Calu3 (cell line): ENCODE measurements at regions not wholly inside any gene's neighbourhood (a gene's known extent, or its start where the extent isn't known, plus 50 kb on each side); places are given as distances from the start of the nearest gene placed in this dataset.

Experiments
- BruUV-seq: library from RNA; stranded (reverse); fragments of 400-500 nt; replicated peaks from 2 replicates; lab custom pipeline; 2021; lab: Mats Ljungman, UMichigan
- CTCF ChIA-PET: fragments of 300-600 bp; sonication (Branson Sonifier 250); formaldehyde crosslinking; loops from one replicate; lab custom pipeline; 2022; ENCODE audit warnings: antibody characterized with exemption; lab: Charles Lee
- DNase-seq: peaks from one replicate; pipeline ENCODE4 v3.0.0; 2022
- H3K27ac Mint-ChIP-seq: one replicate; pipeline ENCODE4 v1.8.0; 2022; ENCODE audit warnings: mixed read lengths; ENCODE audit not compliant: unreplicated experiment
- H3K27me3 Mint-ChIP-seq: one replicate; pipeline ENCODE4 v1.8.0; 2022; ENCODE audit warnings: mixed read lengths; ENCODE audit not compliant: unreplicated experiment
- H3K36me3 Mint-ChIP-seq: one replicate; pipeline ENCODE4 v1.8.0; 2022; ENCODE audit warnings: mild to moderate bottlenecking, moderate library complexity, mixed read lengths; ENCODE audit not compliant: insufficient read depth, unreplicated experiment
- H3K4me1 Mint-ChIP-seq: one replicate; pipeline ENCODE4 v1.8.0; 2022; ENCODE audit warnings: mild to moderate bottlenecking, low read depth, mixed read lengths; ENCODE audit not compliant: unreplicated experiment
- H3K4me3 Mint-ChIP-seq: one replicate; pipeline ENCODE4 v1.8.0; 2022; ENCODE audit warnings: mild to moderate bottlenecking, low read depth, moderate library complexity, mixed read lengths; ENCODE audit not compliant: unreplicated experiment
- H3K9me3 Mint-ChIP-seq: one replicate; pipeline ENCODE4 v1.8.0; 2022; ENCODE audit warnings: low read depth, mixed read lengths; ENCODE audit not compliant: unreplicated experiment
- CTCF ChIP-seq: fragments of 200-600 bp; IDR thresholded peaks from one replicate; pipeline ENCODE4 v1.8.0; 2022; ENCODE audit warnings: antibody characterized with exemption; ENCODE audit not compliant: unreplicated experiment
- intact Hi-C: fragments of 100-400 bp; cut with micrococcal nuclease; formaldehyde crosslinking; loops from one replicate; pipeline ENCODE4 v1.10.0; 2022; ENCODE audit not compliant: unreplicated experiment

GRCh38 chr1:173333581-173333980 is 126.5 kb upstream of the TNFSF4 start:
- TF ChIP-seq CTCF = no peak
- CTCF ChIA-PET = no interaction called here
- Mint-ChIP-seq H3K9me3 (no peaks in the 10 kb centered on the region), H3K36me3 (no peaks in the 10 kb centered on the region), H3K27me3 (no peaks in the 10 kb centered on the region), H3K27ac (no peak overlapping the region), H3K4me1 (no peaks in the 10 kb centered on the region), H3K4me3 (no peak overlapping the region)
- no peak for DNase-seq
- no TSS peak for BruUV-seq
- intact Hi-C loops = no loop called here

- H3K9me3 Mint-ChIP-seq = no peaks in the 10 kb centered on the region
- no TSS peak for BruUV-seq
- intact Hi-C loops = no loop called here
- TF ChIP-seq CTCF = no peak
- no peak overlapping the region for H3K4me3 Mint-ChIP-seq
- no peaks in the 10 kb centered on the region for H3K36me3 Mint-ChIP-seq
- CTCF ChIA-PET = no interaction called here
- H3K4me1 Mint-ChIP-seq = no peaks in the 10 kb centered on the region
- DNase-seq = no peak
- H3K27ac Mint-ChIP-seq = no peak overlapping the region
- no peaks in the 10 kb centered on the region for H3K27me3 Mint-ChIP-seq
Measured at GRCh38 chr1:173337126-173337525, 130.0 kb upstream of the TNFSF4 start.

- CTCF ChIA-PET = no interaction called here
- H3K9me3 Mint-ChIP-seq = no peaks in the 10 kb centered on the region
- H3K27me3 Mint-ChIP-seq = no peaks in the 10 kb centered on the region
- H3K4me1 Mint-ChIP-seq = no peaks in the 10 kb centered on the region
- H3K4me3 Mint-ChIP-seq = no peak overlapping the region
- no peaks in the 10 kb centered on the region for H3K36me3 Mint-ChIP-seq
- no TSS peak for BruUV-seq
- intact Hi-C loops = no loop called here
- no peak overlapping the region for H3K27ac Mint-ChIP-seq
- no peak for TF ChIP-seq CTCF
- no peak for DNase-seq
Measured at GRCh38 chr1:173341307-173341706, 134.2 kb upstream of the TNFSF4 start.

GRCh38 chr1:173341971-173342370 is 134.8 kb upstream of the TNFSF4 start:
- no peaks in the 10 kb centered on the region for H3K4me1 Mint-ChIP-seq
- TF ChIP-seq CTCF = no peak
- no peaks in the 10 kb centered on the region for H3K9me3 Mint-ChIP-seq
- BruUV-seq = no TSS peak
- intact Hi-C loops = no loop called here
- no peaks in the 10 kb centered on the region for H3K27me3 Mint-ChIP-seq
- CTCF ChIA-PET = no interaction called here
- H3K36me3 Mint-ChIP-seq = no peaks in the 10 kb centered on the region
- H3K27ac Mint-ChIP-seq = no peak overlapping the region
- DNase-seq = no peak
- no peak overlapping the region for H3K4me3 Mint-ChIP-seq
